BLaER1 (cell line): ENCODE measurements at regions not wholly inside any gene's neighbourhood (a gene's known extent, or its start where the extent isn't known, plus 50 kb on each side); places are given as distances from the start of the nearest gene placed in this dataset.

Source experiments
- H3K27ac ChIP-seq: shearing (Covaris generic); formaldehyde crosslinking; 2 replicates; pipeline ENCODE4 v1.8.1; 2022
- H3K27me3 ChIP-seq: shearing (Covaris generic); formaldehyde crosslinking; 2 replicates; pipeline ENCODE4 v1.8.1; 2022
- H3K36me3 ChIP-seq: shearing (Covaris generic); formaldehyde crosslinking; 2 replicates; pipeline ENCODE4 v1.8.1; 2022
- H3K4me1 ChIP-seq: shearing (Covaris generic); formaldehyde crosslinking; 2 replicates; pipeline ENCODE4 v1.8.1; 2022
- H3K4me2 ChIP-seq: shearing (Covaris generic); formaldehyde crosslinking; 2 replicates; pipeline ENCODE4 v1.8.1; 2022
- H3K4me3 ChIP-seq: shearing (Covaris generic); formaldehyde crosslinking; 2 replicates; pipeline ENCODE4 v1.8.1; 2022
- H3K9ac ChIP-seq: shearing (Covaris generic); formaldehyde crosslinking; 2 replicates; pipeline ENCODE4 v1.8.1; 2022
- H3K9me3 ChIP-seq: shearing (Covaris generic); formaldehyde crosslinking; 2 replicates; pipeline ENCODE4 v1.8.1; 2022
- H4K20me1 ChIP-seq: shearing (Covaris generic); formaldehyde crosslinking; 2 replicates; pipeline ENCODE4 v1.8.1; 2022
- Cebpa-rat ChIP-seq: shearing (Covaris generic); IDR thresholded peaks from 2 replicates; pipeline ENCODE4 v1.8.1; 2022

GRCh38 chr18:44046376-44046975 lies 634.2 kb upstream of the SETBP1 start:
- Histone ChIP-seq H3K27me3 (no peaks in the 10 kb centered on the region), H4K20me1 (no peaks in the 10 kb centered on the region), H3K9me3 (no peaks in the 10 kb centered on the region), H3K9ac (no peak overlapping the region), H3K4me3 (no peak overlapping the region), H3K4me2 (no peak overlapping the region), H3K27ac (no peak overlapping the region), H3K36me3 (no peaks in the 10 kb centered on the region), H3K4me1 (peaks cover 6% of the 10 kb centered on the region; the same call in 1 of the 2 replicates)
- TF ChIP-seq Cebpa-rat = no peak

- Histone ChIP-seq H3K27ac (no peak overlapping the region), H4K20me1 (no peaks in the 10 kb centered on the region), H3K9me3 (no peaks in the 10 kb centered on the region), H3K4me3 (no peak overlapping the region), H3K9ac (no peak overlapping the region), H3K4me1 (peaks cover 6% of the 10 kb centered on the region; the same call in 1 of the 2 replicates), H3K27me3 (no peaks in the 10 kb centered on the region), H3K4me2 (no peak overlapping the region), H3K36me3 (no peaks in the 10 kb centered on the region)
- TF ChIP-seq Cebpa-rat = no peak
Measured at GRCh38 chr18:44047585-44047984, 633.1 kb upstream of the SETBP1 start.

GRCh38 chr18:44048435-44048834 lies 632.3 kb upstream of the SETBP1 start:
- Histone ChIP-seq H4K20me1 (no peaks in the 10 kb centered on the region), H3K27ac (no peak overlapping the region), H3K27me3 (no peaks in the 10 kb centered on the region), H3K4me2 (no peak overlapping the region), H3K9ac (no peak overlapping the region), H3K4me3 (no peak overlapping the region), H3K36me3 (no peaks in the 10 kb centered on the region), H3K9me3 (no peaks in the 10 kb centered on the region), H3K4me1 (peaks cover 6% of the 10 kb centered on the region; the same call in 1 of the 2 replicates)
- TF ChIP-seq Cebpa-rat = no peak

- H3K36me3 ChIP-seq = no peaks in the 10 kb centered on the region
Measured at GRCh38 chr18:44048846-44049245, 631.8 kb upstream of the SETBP1 start.

GRCh38 chr18:44051026-44051425 lies 629.7 kb upstream of the SETBP1 start:
- no peaks in the 10 kb centered on the region for H3K9me3 ChIP-seq
- no peak overlapping the region for H3K27ac ChIP-seq
- no peak for TF ChIP-seq Cebpa-rat
- no peak overlapping the region for H3K9ac ChIP-seq
- H3K27me3 ChIP-seq = no peaks in the 10 kb centered on the region
- no peaks in the 10 kb centered on the region for H4K20me1 ChIP-seq
- no peak overlapping the region for H3K4me3 ChIP-seq
- no peak overlapping the region for H3K4me2 ChIP-seq
- H3K4me1 ChIP-seq = peaks cover 17% of the 10 kb centered on the region
- H3K36me3 ChIP-seq = no peaks in the 10 kb centered on the region

More at GRCh38 chr18:44048846-44049245, 631.8 kb upstream of the SETBP1 start:
- H3K4me1 ChIP-seq = peaks cover 6% of the 10 kb centered on the region; the same call in 1 of the 2 replicates
- no peak overlapping the region for H3K9ac ChIP-seq
- no peaks in the 10 kb centered on the region for H3K9me3 ChIP-seq
- no peaks in the 10 kb centered on the region for H3K27me3 ChIP-seq
- no peak for TF ChIP-seq Cebpa-rat
- no peaks in the 10 kb centered on the region for H4K20me1 ChIP-seq
- no peak overlapping the region for H3K27ac ChIP-seq
- no peak overlapping the region for H3K4me2 ChIP-seq
- H3K4me3 ChIP-seq = no peak overlapping the region

- no peaks in the 10 kb centered on the region for H3K27me3 ChIP-seq
Measured at GRCh38 chr18:44054514-44054913, 626.2 kb upstream of the SETBP1 start.

GRCh38 chr18:44060197-44060596 lies 620.5 kb upstream of the SETBP1 start:
- H3K36me3 ChIP-seq = no peaks in the 10 kb centered on the region
- TF ChIP-seq Cebpa-rat = no peak
- H3K27me3 ChIP-seq = no peaks in the 10 kb centered on the region
- H3K9me3 ChIP-seq = peaks cover 11% of the 10 kb centered on the region; the same call in 1 of the 2 replicates
- H3K9ac ChIP-seq = no peak overlapping the region
- no peak overlapping the region for H3K4me3 ChIP-seq
- no peak overlapping the region for H3K4me2 ChIP-seq
- H4K20me1 ChIP-seq = no peaks in the 10 kb centered on the region
- H3K27ac ChIP-seq = no peak overlapping the region
- peaks cover 4% of the 10 kb centered on the region for H3K4me1 ChIP-seq

More at GRCh38 chr18:44054514-44054913, 626.2 kb upstream of the SETBP1 start:
- TF ChIP-seq Cebpa-rat = no peak
- no peaks in the 10 kb centered on the region for H3K9me3 ChIP-seq
- no peaks in the 10 kb centered on the region for H3K36me3 ChIP-seq
- H3K4me2 ChIP-seq = no peak overlapping the region
- peaks cover 17% of the 10 kb centered on the region for H3K4me1 ChIP-seq
- no peaks in the 10 kb centered on the region for H4K20me1 ChIP-seq
- no peak overlapping the region for H3K9ac ChIP-seq
- H3K4me3 ChIP-seq = no peak overlapping the region
- no peak overlapping the region for H3K27ac ChIP-seq

- H3K4me1 ChIP-seq = no peaks in the 10 kb centered on the region
- H3K27me3 ChIP-seq = no peaks in the 10 kb centered on the region
- no peak overlapping the region for H3K9ac ChIP-seq
- no peaks in the 10 kb centered on the region for H4K20me1 ChIP-seq
- no peaks in the 10 kb centered on the region for H3K36me3 ChIP-seq
- H3K4me3 ChIP-seq = no peak overlapping the region
- H3K27ac ChIP-seq = no peak overlapping the region
- no peak for TF ChIP-seq Cebpa-rat
- H3K9me3 ChIP-seq = peaks cover 11% of the 10 kb centered on the region; the same call in 1 of the 2 replicates
- no peak overlapping the region for H3K4me2 ChIP-seq
Measured at GRCh38 chr18:44061438-44061837, 619.2 kb upstream of the SETBP1 start.

GRCh38 chr18:44062345-44062744 lies 618.3 kb upstream of the SETBP1 start:
- Histone ChIP-seq H3K9me3 (peaks cover 11% of the 10 kb centered on the region; the same call in 1 of the 2 replicates), H3K36me3 (no peaks in the 10 kb centered on the region), H3K27ac (no peak overlapping the region), H3K4me3 (no peak overlapping the region), H4K20me1 (no peaks in the 10 kb centered on the region), H3K9ac (no peak overlapping the region), H3K27me3 (no peaks in the 10 kb centered on the region), H3K4me2 (no peak overlapping the region), H3K4me1 (no peaks in the 10 kb centered on the region)
- TF ChIP-seq Cebpa-rat = no peak

- H3K36me3 ChIP-seq = no peaks in the 10 kb centered on the region
- no peaks in the 10 kb centered on the region for H3K4me1 ChIP-seq
- TF ChIP-seq Cebpa-rat = no peak
- H3K9ac ChIP-seq = no peak overlapping the region
- no peaks in the 10 kb centered on the region for H4K20me1 ChIP-seq
- H3K27ac ChIP-seq = no peak overlapping the region
- H3K9me3 ChIP-seq = peaks cover 10% of the 10 kb centered on the region; the same call in 1 of the 2 replicates
- H3K4me2 ChIP-seq = no peak overlapping the region
- no peak overlapping the region for H3K4me3 ChIP-seq
- H3K27me3 ChIP-seq = no peaks in the 10 kb centered on the region
Measured at GRCh38 chr18:44065206-44065605, 615.5 kb upstream of the SETBP1 start.
